HG03139 (cell line): ENCODE measurements at regions not wholly inside any gene's neighbourhood (a gene's known extent, or its start where the extent isn't known, plus 50 kb on each side); places are given as distances from the start of the nearest gene placed in this dataset.
"Not testable (repeated sequence)": the region's sequence is repeated elsewhere in the genome, so short reads cannot be mapped to it uniquely, and the experiment has no call there.

Experiments
- ATAC-seq: cut with Tn5 transposase; IDR thresholded peaks from one replicate; pipeline ENCODE4 v1.9.1; 2021; ENCODE audit not compliant: unreplicated experiment

DNA sequence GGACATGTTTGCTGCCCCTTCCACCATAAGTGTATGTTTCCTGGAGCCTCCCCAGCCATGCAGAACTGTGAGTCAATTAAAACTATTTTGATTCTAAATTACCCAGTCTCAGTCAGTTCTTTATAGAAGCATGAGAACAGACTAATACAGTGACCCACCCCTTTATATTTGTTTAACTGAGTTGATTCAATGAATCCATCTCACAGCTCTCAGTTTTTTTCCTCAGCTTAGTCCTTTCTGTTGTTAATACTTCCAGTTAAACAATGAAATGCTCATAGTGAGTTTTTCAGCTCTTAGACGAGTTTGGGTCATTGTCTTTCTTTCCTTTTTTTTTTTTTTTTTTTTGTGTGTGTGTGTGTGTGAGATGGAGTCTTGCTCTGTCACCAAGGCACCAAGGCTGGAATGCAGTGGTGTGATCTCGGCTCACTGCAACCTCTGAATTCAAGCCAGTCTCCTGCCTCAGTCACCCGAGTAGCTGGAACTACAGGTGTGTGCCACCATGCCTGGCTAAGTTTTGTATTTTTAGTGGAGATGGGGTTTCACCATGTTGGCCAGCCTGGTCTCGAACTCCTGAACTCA is 627.4 kb downstream of the SPATA31A7 start:
- not testable (repeated sequence) for ATAC-seq

DNA sequence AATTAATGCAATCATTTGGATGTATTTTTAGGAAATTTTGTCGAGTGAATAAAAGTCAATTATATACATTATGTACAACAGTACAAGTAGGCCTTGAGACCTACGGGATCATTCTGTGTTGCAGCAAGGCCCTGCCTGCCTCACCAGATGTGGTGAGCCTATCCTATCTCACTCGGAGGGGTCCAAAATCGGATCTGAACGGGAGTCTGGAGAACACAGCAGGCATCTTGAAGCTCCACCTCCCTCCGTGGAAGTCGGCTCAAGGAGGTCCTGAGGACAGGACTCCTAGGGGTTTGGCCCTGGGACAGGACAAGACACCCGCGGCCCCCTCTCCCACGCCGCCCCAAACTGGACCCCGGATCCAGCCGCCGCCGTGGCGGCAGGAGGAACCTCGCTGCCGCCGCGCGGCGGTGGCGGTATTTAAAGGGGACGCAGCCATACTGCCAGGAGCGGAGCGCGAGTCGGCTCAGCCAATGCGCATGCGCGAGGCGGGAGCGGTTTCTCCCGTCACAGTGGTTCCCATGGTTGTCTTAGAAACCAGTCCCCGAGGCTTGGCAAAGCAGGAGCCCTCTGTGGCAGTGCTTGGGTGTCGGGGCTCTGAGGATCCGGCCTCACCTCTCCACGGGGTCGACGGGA is 663.9 kb downstream of the SPATA31A7 start:
- ATAC-seq = peak; percentile 86

DNA sequence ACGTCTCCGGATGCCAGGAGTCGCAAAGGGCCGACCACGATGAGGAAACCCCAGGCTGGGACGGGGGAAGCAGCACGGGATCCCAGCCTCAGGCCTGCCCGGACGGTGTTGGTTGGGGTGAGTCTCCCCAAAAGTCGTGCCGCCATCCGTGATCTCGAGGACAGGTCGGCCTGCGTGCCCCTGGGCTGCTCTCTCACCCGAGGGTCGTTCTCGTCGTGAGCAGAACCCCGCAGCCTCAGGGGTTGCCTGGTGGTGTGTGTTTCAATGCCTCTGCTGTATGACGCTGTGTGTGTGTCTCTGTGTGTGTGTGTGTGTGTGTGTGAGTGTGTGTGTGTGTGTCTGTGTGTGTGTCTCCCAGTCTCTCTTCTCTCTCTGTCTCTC is 664.4 kb downstream of the SPATA31A7 start:
- not testable (repeated sequence) for ATAC-seq

DNA sequence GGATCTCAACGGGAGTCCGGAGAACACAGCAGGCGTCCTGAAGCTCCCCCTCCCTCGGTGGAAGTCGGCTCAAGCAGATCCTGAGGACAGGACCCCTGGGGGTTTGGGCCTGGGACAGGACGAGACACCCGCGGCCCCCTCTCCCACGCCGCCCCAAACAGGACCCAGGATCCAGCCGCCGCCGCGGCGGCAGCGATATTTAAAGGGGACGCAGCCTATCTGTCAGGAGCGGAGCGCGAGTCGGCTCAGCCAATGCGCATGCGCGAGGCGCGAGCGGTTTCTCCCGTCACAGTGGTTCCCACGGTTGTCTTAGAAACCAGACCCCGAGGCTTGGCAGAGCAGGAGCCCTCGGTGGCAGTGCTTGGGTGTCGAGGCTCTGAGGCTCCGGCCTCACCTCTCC is 666.4 kb downstream of the SPATA31A7 start:
- not testable (repeated sequence) for ATAC-seq

DNA sequence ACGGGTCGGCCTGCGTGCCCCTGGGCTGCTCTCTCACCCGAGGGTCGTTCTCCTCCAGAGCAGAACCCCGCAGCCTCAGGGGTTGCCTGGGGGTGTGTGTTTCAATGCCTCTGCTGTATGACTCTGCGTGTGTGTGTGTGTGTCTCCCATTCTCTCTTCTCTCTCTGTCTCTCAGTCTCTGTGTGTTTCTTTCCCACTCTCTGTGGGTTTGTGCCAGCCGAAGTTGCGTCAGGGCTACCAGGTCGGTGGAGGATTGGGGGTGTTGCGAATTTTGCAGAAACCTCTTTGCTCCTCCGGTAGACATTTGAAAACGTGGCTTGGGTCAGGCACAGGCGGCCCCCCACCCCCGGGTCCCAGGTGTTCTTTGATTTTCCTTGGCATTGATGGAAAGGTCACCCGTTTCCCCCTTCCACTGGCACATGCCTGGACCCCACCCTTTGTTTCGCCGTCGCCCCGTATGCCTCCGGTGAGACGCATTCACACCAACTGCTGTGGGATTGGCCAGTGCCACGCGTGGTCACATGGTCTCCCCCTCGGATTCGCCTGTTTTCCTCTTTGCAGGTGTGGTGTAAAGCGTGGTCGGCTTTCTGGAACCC is 667.1 kb downstream of the SPATA31A7 start:
- ATAC-seq = not testable (repeated sequence)

DNA sequence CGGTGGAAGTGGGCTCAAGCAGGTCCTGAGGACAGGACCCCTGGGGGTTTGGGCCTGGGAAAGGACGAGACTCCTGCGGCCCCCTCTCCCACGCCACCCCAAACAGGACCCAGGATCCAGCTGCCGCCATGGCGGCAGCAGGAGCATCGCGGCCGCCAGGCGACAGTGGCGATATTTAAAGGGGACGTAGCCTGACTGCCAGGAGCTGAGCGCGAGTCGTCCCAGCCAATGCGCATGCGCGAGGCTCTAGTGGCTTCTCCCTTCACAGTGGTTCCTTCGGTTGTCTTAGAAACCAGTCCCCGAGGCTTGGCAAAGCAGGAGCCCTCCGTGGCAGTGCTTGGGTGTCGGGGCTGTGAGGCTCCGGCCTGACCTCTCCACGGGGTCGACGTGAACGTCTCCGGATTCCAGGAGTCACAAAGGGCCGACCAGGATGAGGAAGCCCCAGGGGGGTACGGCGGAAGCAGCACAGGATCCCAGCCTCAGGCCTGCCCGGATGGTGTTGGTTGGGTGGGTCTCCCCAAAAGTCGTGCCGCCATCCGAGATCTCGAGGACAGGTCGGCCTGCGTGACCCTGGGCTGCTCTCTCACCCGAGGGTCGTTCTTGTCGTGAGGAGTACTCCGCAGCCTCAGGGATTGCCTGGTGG is 668.0 kb downstream of the SPATA31A7 start:
- ATAC-seq = peak; percentile 81

DNA sequence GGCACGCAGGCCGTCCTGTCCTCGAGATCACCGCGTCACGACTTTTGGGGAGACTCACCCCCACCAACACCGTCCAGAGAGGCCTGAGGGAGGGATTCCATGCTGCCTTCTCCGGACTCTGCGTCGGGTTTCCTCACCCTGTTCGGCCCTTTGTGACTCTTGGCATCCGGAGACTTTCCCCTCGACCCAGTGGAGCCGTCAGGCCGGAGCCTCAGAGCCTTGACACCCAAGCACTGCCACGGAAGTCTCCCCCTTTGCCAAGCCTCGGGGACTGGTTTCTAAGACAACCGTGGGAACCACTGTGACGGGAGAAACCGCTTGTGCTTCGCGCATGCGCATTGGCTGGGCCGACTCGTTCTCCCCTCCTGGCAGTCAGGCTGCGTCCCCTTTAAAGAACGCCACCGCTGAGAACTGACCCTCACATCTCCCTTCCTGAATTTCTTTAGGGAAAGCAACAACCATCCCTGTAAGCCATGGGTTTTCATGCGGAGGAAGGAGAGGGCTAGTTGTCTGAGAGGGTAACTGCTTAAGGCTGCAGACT is 672.7 kb downstream of the SPATA31A7 start:
- ATAC-seq = not testable (repeated sequence)

DNA sequence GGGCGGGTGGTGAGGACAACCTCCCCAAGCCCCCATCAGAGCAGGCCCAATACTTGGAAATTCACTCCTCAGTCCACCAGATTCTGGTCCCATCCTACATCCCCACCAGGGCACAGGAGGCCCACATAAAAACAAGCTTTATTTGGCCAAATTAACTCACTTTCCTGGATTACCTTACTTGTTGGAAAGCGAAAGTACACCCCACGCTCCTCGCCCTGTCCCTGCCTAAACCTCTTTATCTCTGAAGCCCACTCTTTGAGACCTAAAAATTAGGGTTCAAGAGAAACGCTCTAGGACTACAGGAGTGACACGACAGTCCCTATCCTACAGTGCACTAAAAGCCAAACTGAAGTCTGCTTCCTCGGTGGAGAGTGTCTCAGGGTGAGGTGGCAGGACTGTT is 674.6 kb downstream of the SPATA31A7 start:
- not testable (repeated sequence) for ATAC-seq

DNA sequence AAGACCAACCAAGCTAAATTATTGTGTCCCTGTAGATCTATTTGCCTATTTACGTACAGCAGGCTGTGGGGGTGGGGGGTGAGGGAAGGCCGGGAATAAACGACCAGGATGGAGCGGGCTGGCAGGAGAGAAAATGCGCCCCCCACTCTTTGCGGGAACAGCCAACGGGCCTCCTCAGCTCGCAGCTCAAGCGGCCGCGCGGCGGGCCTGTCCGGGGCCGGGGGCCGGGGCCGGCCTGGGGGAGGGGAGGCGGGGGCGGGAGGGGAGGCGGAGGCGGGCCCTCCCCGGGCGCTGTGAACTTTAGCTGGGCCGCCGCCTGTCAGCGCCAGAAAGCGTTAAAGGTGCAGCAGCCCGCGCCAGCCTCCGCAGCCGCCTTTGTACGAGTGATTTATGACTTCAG is 679.1 kb downstream of the SPATA31A7 start:
- ATAC-seq = not testable (repeated sequence)

DNA sequence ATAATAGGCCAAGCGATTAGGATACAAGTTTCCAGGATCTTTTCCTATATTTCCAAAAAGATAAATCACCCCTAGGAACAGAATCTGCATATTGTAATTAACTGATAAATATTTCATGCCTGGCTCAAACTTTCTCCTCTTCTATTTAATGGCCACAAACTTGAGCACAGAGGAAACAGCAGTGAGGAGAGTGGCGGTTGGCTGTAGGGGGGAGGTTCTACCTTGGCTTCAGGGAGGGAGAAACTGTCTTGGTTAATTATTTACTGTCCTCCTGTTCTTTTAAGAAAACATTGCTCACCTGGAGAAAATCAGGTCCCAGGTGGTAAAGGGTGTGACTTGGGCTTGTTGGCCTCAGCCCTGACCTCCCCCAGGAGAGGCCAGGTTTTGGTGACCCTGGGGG is 682.5 kb downstream of the SPATA31A7 start:
- ATAC-seq = not testable (repeated sequence)
